PFSK-1 (cell line): ENCODE measurements at regions not wholly inside any gene's neighbourhood (a gene's known extent, or its start where the extent isn't known, plus 50 kb on each side); places are given as distances from the start of the nearest gene placed in this dataset.

ENCODE experiments used
- POLR2AphosphoS5 ChIP-seq: IDR thresholded peaks from 2 replicates; pipeline ENCODE4 v1.6.1; 2012; ENCODE audit warnings: low read depth, mild to moderate bottlenecking, control low read depth, low read length, moderate library complexity
- TAF1 ChIP-seq: IDR thresholded peaks from 2 replicates; pipeline ENCODE4 v1.6.1; 2012; ENCODE audit warnings: low read length, control low read depth, borderline replicate concordance; ENCODE audit not compliant: insufficient read depth

- TF ChIP-seq TAF1 (no peak), POLR2AphosphoS5 (no peak)
Observed at GRCh38 chr10:18797286-18797685, 138.1 kb downstream of the ARL5B start.
